ENCODE measurements at regions not wholly inside any gene's neighbourhood (a gene's known extent, or its start where the extent isn't known, plus 50 kb on each side); places are given as distances from the start of the nearest gene placed in this dataset.

DNA sequence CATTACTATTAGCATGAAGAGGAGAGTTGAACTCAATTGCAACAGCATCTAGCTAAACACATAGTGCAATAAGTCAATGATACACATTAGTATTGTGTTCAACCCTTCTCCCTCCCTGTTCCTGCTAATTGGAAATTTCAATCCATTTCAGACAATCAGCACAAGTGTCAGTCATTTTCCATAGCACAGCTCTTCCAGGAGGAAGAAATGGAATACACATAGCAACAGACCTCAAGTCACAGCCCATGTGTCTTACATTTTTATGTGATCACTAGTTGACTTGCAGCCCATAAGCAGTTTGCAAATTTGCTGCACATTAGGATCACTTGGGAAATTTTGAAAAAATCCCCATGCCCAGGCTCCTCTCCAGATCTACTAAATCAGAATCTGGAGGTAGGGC lies 636.9 kb downstream of the TLE4 start:
- TF ChIP-seq, protein P1, sequence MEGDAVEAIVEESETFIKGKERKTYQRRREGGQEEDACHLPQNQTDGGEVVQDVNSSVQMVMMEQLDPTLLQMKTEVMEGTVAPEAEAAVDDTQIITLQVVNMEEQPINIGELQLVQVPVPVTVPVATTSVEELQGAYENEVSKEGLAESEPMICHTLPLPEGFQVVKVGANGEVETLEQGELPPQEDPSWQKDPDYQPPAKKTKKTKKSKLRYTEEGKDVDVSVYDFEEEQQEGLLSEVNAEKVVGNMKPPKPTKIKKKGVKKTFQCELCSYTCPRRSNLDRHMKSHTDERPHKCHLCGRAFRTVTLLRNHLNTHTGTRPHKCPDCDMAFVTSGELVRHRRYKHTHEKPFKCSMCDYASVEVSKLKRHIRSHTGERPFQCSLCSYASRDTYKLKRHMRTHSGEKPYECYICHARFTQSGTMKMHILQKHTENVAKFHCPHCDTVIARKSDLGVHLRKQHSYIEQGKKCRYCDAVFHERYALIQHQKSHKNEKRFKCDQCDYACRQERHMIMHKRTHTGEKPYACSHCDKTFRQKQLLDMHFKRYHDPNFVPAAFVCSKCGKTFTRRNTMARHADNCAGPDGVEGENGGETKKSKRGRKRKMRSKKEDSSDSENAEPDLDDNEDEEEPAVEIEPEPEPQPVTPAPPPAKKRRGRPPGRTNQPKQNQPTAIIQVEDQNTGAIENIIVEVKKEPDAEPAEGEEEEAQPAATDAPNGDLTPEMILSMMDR (IDR thresholded peaks at IDR 0.05) = no peak
- TF ChIP-seq POLR2A (IDR thresholded peaks at IDR 0.05) = no peak
